Coronary artery (tissue), 2 donors: ENCODE measurements at regions not wholly inside any gene's neighbourhood (a gene's known extent, or its start where the extent isn't known, plus 50 kb on each side); places are given as distances from the start of the nearest gene placed in this dataset.

Experiments
- DNase-seq: peaks from one replicate; pipeline ENCODE4 v3.0.0-alpha.2; 2017; ENCODE audit warnings: low spot score
- H3K27ac ChIP-seq, 2 donors: fragments of 200-600 bp; sonication (generic); one replicate each; pipeline ENCODE4 v1.5.1; 2016 to 2019
- H3K4me3 ChIP-seq: fragments of 200-600 bp; sonication (generic); 2 replicates; pipeline ENCODE4 v1.5.1; 2016; ENCODE audit warnings: mild to moderate bottlenecking, moderate library complexity
- CTCF ChIP-seq: fragments of 200-600 bp; sonication (generic); IDR thresholded peaks from one replicate; pipeline ENCODE4 v1.5.1; 2019; ENCODE audit warnings: antibody characterized with exemption

GRCh38 chr1:227434808-227435444, 116.6 kb upstream of the CDC42BPA start:
- Histone ChIP-seq H3K4me3 (no peak overlapping the region), H3K27ac (no peak overlapping the region)
- DNase-seq: no peak
- TF ChIP-seq CTCF: no peak

GRCh38 chr1:227433663-227434341, 115.5 kb upstream of the CDC42BPA start:
- DNase-seq: no peak
- TF ChIP-seq CTCF: no peak
- Histone ChIP-seq H3K4me3 (no peak overlapping the region), H3K27ac (no peak overlapping the region)

- DNase-seq: no peak
- no peak overlapping the region for H3K4me3 ChIP-seq
- H3K27ac ChIP-seq: no peak overlapping the region
- TF ChIP-seq CTCF: no peak
Observed at GRCh38 chr1:227432981-227433380, 114.7 kb upstream of the CDC42BPA start.

GRCh38 chr1:227432181-227432535, 113.9 kb upstream of the CDC42BPA start:
- Histone ChIP-seq H3K4me3 (no peak overlapping the region), H3K27ac (no peak overlapping the region)
- no peak for DNase-seq
- TF ChIP-seq CTCF: no peak

- H3K27ac ChIP-seq: peak overlapping the region; percentile 41 to 70
- DNase-seq: no peak
- TF ChIP-seq CTCF: no peak
- peak overlapping the region; percentile 31 for H3K4me3 ChIP-seq
Observed at GRCh38 chr1:227429447-227430359, 111.4 kb upstream of the CDC42BPA start.

GRCh38 chr1:227428803-227429202, 110.5 kb upstream of the CDC42BPA start:
- peak overlapping the region; percentile 41 to 70 for H3K27ac ChIP-seq
- no peak for DNase-seq
- no peak for TF ChIP-seq CTCF
- H3K4me3 ChIP-seq: peak overlapping the region; percentile 29
